ENCODE measurements at regions not wholly inside any gene's neighbourhood (a gene's known extent, or its start where the extent isn't known, plus 50 kb on each side); places are given as distances from the start of the nearest gene placed in this dataset.

GRCh38 chr10:30256084-30256483, 93.0 kb downstream of the MTPAP start:
- no peak for DNase-seq

GRCh38 chr10:30254926-30255325, 94.2 kb downstream of the MTPAP start:
- DNase-seq = no peak

- DNase-seq = no peak
Measured at GRCh38 chr10:30248728-30249127, 100.3 kb downstream of the MTPAP start.

- no peak for DNase-seq
Measured at GRCh38 chr10:30247704-30248103, 101.4 kb downstream of the MTPAP start.

- no peak for DNase-seq
Measured at GRCh38 chr10:30241422-30242110, 107.5 kb downstream of the MTPAP start.

GRCh38 chr10:30238836-30239235, 110.2 kb downstream of the MTPAP start:
- peak; percentile 8 for DNase-seq

GRCh38 chr10:30233186-30233959, 115.7 kb downstream of the MTPAP start:
- DNase-seq = no peak

GRCh38 chr10:30231709-30232108, 117.4 kb downstream of the MTPAP start:
- DNase-seq = no peak

GRCh38 chr10:30231071-30231652, 117.9 kb downstream of the MTPAP start:
- no peak for DNase-seq

- no peak for DNase-seq
Measured at GRCh38 chr10:30229536-30229935, 119.5 kb downstream of the MTPAP start.

- no peak for DNase-seq
Measured at GRCh38 chr10:30228417-30229036, 120.6 kb downstream of the MTPAP start.

GRCh38 chr10:30227481-30227880, 121.6 kb downstream of the MTPAP start:
- DNase-seq = no peak

GRCh38 chr10:30219971-30220751, 128.9 kb downstream of the MTPAP start:
- no peak for DNase-seq

GRCh38 chr10:30216821-30217220, 132.3 kb downstream of the MTPAP start:
- no peak for DNase-seq

GRCh38 chr10:30215623-30216022, 133.5 kb downstream of the MTPAP start:
- DNase-seq = no peak

- no peak for DNase-seq
Measured at GRCh38 chr10:30215141-30215540, 133.9 kb downstream of the MTPAP start.

GRCh38 chr10:30210296-30210695, 138.8 kb downstream of the MTPAP start:
- DNase-seq = no peak

- DNase-seq = no peak
Measured at GRCh38 chr10:30208330-30208729, 140.7 kb downstream of the MTPAP start.

- no peak for DNase-seq
Measured at GRCh38 chr10:30207485-30208052, 141.5 kb downstream of the MTPAP start.

GRCh38 chr10:30200017-30200415, 140.6 kb upstream of the JCAD start:
- no peak for DNase-seq

- DNase-seq = no peak
Measured at GRCh38 chr10:30199376-30200016, 140.1 kb upstream of the JCAD start.

GRCh38 chr10:30197186-30197585, 137.8 kb upstream of the JCAD start:
- DNase-seq = no peak
